HG03066 (cell line): ENCODE measurements at regions not wholly inside any gene's neighbourhood (a gene's known extent, or its start where the extent isn't known, plus 50 kb on each side); places are given as distances from the start of the nearest gene placed in this dataset.

Source experiments
- ATAC-seq: cut with Tn5 transposase; IDR thresholded peaks from one replicate; pipeline ENCODE4 v1.9.1; 2021; ENCODE audit warnings: low read depth; ENCODE audit not compliant: unreplicated experiment

GRCh38 chr4:156029691-156030090 is 76.0 kb upstream of the CTSO start:
- ATAC-seq = no peak

- no peak for ATAC-seq
Measured at GRCh38 chr4:156021298-156021697, 67.6 kb upstream of the CTSO start.

GRCh38 chr4:156019246-156019645 is 65.6 kb upstream of the CTSO start:
- no peak for ATAC-seq

GRCh38 chr4:156018383-156018782 is 64.7 kb upstream of the CTSO start:
- ATAC-seq = no peak

GRCh38 chr4:156015781-156016180 is 62.1 kb upstream of the CTSO start:
- no peak for ATAC-seq

- ATAC-seq = no peak
Measured at GRCh38 chr4:156006192-156006591, 52.5 kb upstream of the CTSO start.
